HEK293 (cell line): ENCODE measurements at regions not wholly inside any gene's neighbourhood (a gene's known extent, or its start where the extent isn't known, plus 50 kb on each side); places are given as distances from the start of the nearest gene placed in this dataset.

Experiments used
- CTCF ChIA-PET: fragments of 350-600 bp; formaldehyde crosslinking; extraction: SDS; loops from one replicate; lab custom pipeline; 2021; ENCODE audit warnings: antibody characterized with exemption; lab: Yijun Ruan, JAX
- POLR2A ChIA-PET: fragments of 300-600 bp; formaldehyde crosslinking; extraction: SDS; loops from one replicate; lab custom pipeline; 2020; ENCODE audit warnings: antibody characterized with exemption, inconsistent platforms; lab: Yijun Ruan, JAX
- H3K27ac ChIP-seq: fragments of 200-500 bp; sonication (Bioruptor generic); 2 replicates; pipeline ENCODE4 v1.5.1; 2014; ENCODE audit warnings: low read depth, low read length, control low read depth, inconsistent platforms; ENCODE audit errors: extremely low read depth
- H3K36me3 ChIP-seq, 2 experiments: fragments of 200-500 bp in 1 of 2; sonication (Bioruptor generic) in 1 of 2; 1 replicate in 1 of 2; 2 replicates in 1 of 2; pipeline ENCODE4 v1.5.1; 2014 to 2017; ENCODE audit warnings: inconsistent platforms in 2 of 2, low read length in 2 of 2; ENCODE audit not compliant: control insufficient read depth in 2 of 2, insufficient read depth in 1 of 2
- H3K4me1 ChIP-seq: fragments of 200-500 bp; sonication (Bioruptor generic); 2 replicates; pipeline ENCODE4 v1.5.1; 2014; ENCODE audit warnings: mild to moderate bottlenecking, low read length, inconsistent platforms; ENCODE audit not compliant: control insufficient read depth, insufficient read depth
- H3K4me3 ChIP-seq: 2 replicates; pipeline ENCODE4 v1.5.1; 2011; ENCODE audit warnings: low read depth, mild to moderate bottlenecking, control low read depth, low read length, moderate library complexity
- H3K9me3 ChIP-seq: fragments of 200-500 bp; sonication (Bioruptor generic); 2 replicates; pipeline ENCODE4 v1.5.1; 2014; ENCODE audit warnings: low read depth, low read length, inconsistent platforms; ENCODE audit not compliant: control insufficient read depth, insufficient read depth
- CTCF ChIP-seq: fragments of 450-650 bp; formaldehyde crosslinking; IDR thresholded peaks from 2 replicates; pipeline ENCODE4 v1.5.1; 2016; ENCODE audit warnings: missing biosample characterization, missing genetic modification characterization
- EGR2 ChIP-seq: fragments of 450-650 bp; formaldehyde crosslinking; IDR thresholded peaks from 2 replicates; pipeline ENCODE4 v1.5.1; 2016; ENCODE audit warnings: low read depth, missing biosample characterization, missing genetic modification characterization
- GLIS2 ChIP-seq: fragments of 450-650 bp; formaldehyde crosslinking; IDR thresholded peaks from 2 replicates; pipeline ENCODE4 v1.5.1; 2016; ENCODE audit warnings: missing biosample characterization, missing genetic modification characterization
- IKZF3 ChIP-seq: fragments of 450-650 bp; IDR thresholded peaks from 2 replicates; pipeline ENCODE4 v1.5.0; 2018; ENCODE audit warnings: missing biosample characterization, mild to moderate bottlenecking, missing genetic modification characterization, moderate library complexity
- KLF10 ChIP-seq: fragments of 450-650 bp; IDR thresholded peaks from 2 replicates; pipeline ENCODE4 v1.5.1; 2018; ENCODE audit warnings: missing biosample characterization, mild to moderate bottlenecking, missing genetic modification characterization
- MYNN ChIP-seq: fragments of 450-650 bp; formaldehyde crosslinking; IDR thresholded peaks from 2 replicates; pipeline ENCODE4 v1.5.1; 2016; ENCODE audit warnings: missing biosample characterization, missing genetic modification characterization, borderline replicate concordance
- YY1 ChIP-seq: fragments of 450-650 bp; formaldehyde crosslinking; IDR thresholded peaks from 2 replicates; pipeline ENCODE4 v1.5.1; 2018; ENCODE audit warnings: missing biosample characterization, missing genetic modification characterization
- ZBTB1 ChIP-seq: fragments of 450-650 bp; formaldehyde crosslinking; IDR thresholded peaks from 2 replicates; pipeline ENCODE4 v1.5.1; 2016; ENCODE audit warnings: missing biosample characterization, missing genetic modification characterization
- ZBTB44 ChIP-seq: fragments of 450-650 bp; IDR thresholded peaks from 2 replicates; pipeline ENCODE4 v1.5.1; 2018; ENCODE audit warnings: missing biosample characterization, mild to moderate bottlenecking, missing genetic modification characterization
- ZEB2 ChIP-seq: fragments of 450-650 bp; formaldehyde crosslinking; IDR thresholded peaks from 2 replicates; pipeline ENCODE4 v1.5.1; 2016; ENCODE audit warnings: missing biosample characterization, missing genetic modification characterization
- ZFP3 ChIP-seq: fragments of 450-650 bp; formaldehyde crosslinking; IDR thresholded peaks from 2 replicates; pipeline ENCODE4 v1.5.1; 2016; ENCODE audit warnings: low read depth, missing biosample characterization, missing genetic modification characterization
- ZFP37 ChIP-seq: fragments of 450-650 bp; formaldehyde crosslinking; IDR thresholded peaks from 2 replicates; pipeline ENCODE4 v1.5.1; 2016; ENCODE audit warnings: missing biosample characterization, missing genetic modification characterization
- ZFP69B ChIP-seq: fragments of 450-650 bp; formaldehyde crosslinking; IDR thresholded peaks from 2 replicates; pipeline ENCODE4 v1.5.1; 2016; ENCODE audit warnings: missing biosample characterization, missing genetic modification characterization
- ZNF175 ChIP-seq: fragments of 450-650 bp; formaldehyde crosslinking; IDR thresholded peaks from 2 replicates; pipeline ENCODE4 v1.5.1; 2016; ENCODE audit warnings: missing biosample characterization, missing genetic modification characterization
- ZNF19 ChIP-seq: fragments of 450-650 bp; formaldehyde crosslinking; IDR thresholded peaks from 2 replicates; pipeline ENCODE4; 2016; ENCODE audit warnings: missing biosample characterization, missing genetic modification characterization, low read depth
- ZNF202 ChIP-seq: fragments of 450-650 bp; formaldehyde crosslinking; IDR thresholded peaks from 2 replicates; pipeline ENCODE4 v1.5.1; 2016; ENCODE audit warnings: missing biosample characterization, missing genetic modification characterization, borderline replicate concordance
- ZNF211 ChIP-seq: fragments of 450-650 bp; formaldehyde crosslinking; IDR thresholded peaks from 2 replicates; pipeline ENCODE4 v1.5.1; 2016; ENCODE audit warnings: low read depth, missing biosample characterization, missing genetic modification characterization
- ZNF362 ChIP-seq: fragments of 450-650 bp; formaldehyde crosslinking; IDR thresholded peaks from 2 replicates; pipeline ENCODE4 v1.5.1; 2016; ENCODE audit warnings: missing biosample characterization, missing genetic modification characterization
- ZNF366 ChIP-seq: fragments of 450-650 bp; formaldehyde crosslinking; conservative IDR thresholded peaks from 2 replicates; pipeline ENCODE4 v1.5.1; 2016; ENCODE audit warnings: missing biosample characterization, missing genetic modification characterization
- ZNF391 ChIP-seq: fragments of 450-650 bp; formaldehyde crosslinking; IDR thresholded peaks from 2 replicates; pipeline ENCODE4 v1.5.1; 2016; ENCODE audit warnings: low read depth, missing biosample characterization, missing genetic modification characterization, borderline replicate concordance
- ZNF398 ChIP-seq: fragments of 450-650 bp; formaldehyde crosslinking; IDR thresholded peaks from 2 replicates; pipeline ENCODE4 v1.5.1; 2017; ENCODE audit warnings: missing biosample characterization, missing genetic modification characterization
- ZNF530 ChIP-seq: fragments of 450-650 bp; formaldehyde crosslinking; IDR thresholded peaks from 2 replicates; pipeline ENCODE4 v1.5.1; 2016; ENCODE audit warnings: low read depth, missing biosample characterization, missing genetic modification characterization
- ZNF571 ChIP-seq: fragments of 450-650 bp; formaldehyde crosslinking; IDR thresholded peaks from 2 replicates; pipeline ENCODE4 v1.5.0; 2017; ENCODE audit warnings: missing biosample characterization, missing genetic modification characterization
- ZNF580 ChIP-seq: fragments of 450-650 bp; formaldehyde crosslinking; IDR thresholded peaks from 2 replicates; pipeline ENCODE4 v1.5.1; 2016; ENCODE audit warnings: missing biosample characterization, missing genetic modification characterization
- ZNF658 ChIP-seq: fragments of 450-650 bp; formaldehyde crosslinking; IDR thresholded peaks from 2 replicates; pipeline ENCODE4; 2016; ENCODE audit warnings: missing biosample characterization, missing genetic modification characterization
- ZNF670 ChIP-seq: fragments of 450-650 bp; formaldehyde crosslinking; IDR thresholded peaks from 2 replicates; pipeline ENCODE4 v1.5.1; 2016; ENCODE audit warnings: missing biosample characterization, missing genetic modification characterization, low read depth
- ZNF747 ChIP-seq: fragments of 450-650 bp; formaldehyde crosslinking; IDR thresholded peaks from 2 replicates; pipeline ENCODE4 v1.5.1; 2016; ENCODE audit warnings: missing biosample characterization, missing genetic modification characterization

GRCh38 chr3:73719861-73720260, 95.1 kb upstream of the PDZRN3 start:
- TF ChIP-seq ZBTB44 (tag by site-specific recombination) (no peak), ZFP69B (no peak), ZNF658 (tag by site-specific recombination) (no peak), ZNF19 (tag by site-specific recombination) (no peak), ZNF571 (tag by site-specific recombination) (no peak), ZNF362 (no peak), ZNF175 (tag by site-specific recombination) (no peak), KLF10 (tag by site-specific recombination) (no peak), ZNF366 (tag by site-specific recombination) (no peak), ZNF670 (no peak), IKZF3 (no peak), CTCF (no peak), YY1 (no peak), ZNF747 (tag by site-specific recombination) (no peak)
- Histone ChIP-seq H3K9me3 (no peaks in the 10 kb centered on the region), H3K4me1 (no peaks in the 10 kb centered on the region), H3K4me3 (no peak overlapping the region), H3K36me3 (no peaks in the 10 kb centered on the region), H3K27ac (no peak overlapping the region)
- CTCF ChIA-PET: no interaction called here
- POLR2A ChIA-PET: no interaction called here

- ChIA-PET POLR2A (no interaction called here), CTCF (no interaction called here)
- H3K36me3 ChIP-seq: no peaks in the 10 kb centered on the region
- H3K27ac ChIP-seq: no peak overlapping the region
- TF ChIP-seq ZNF391 (tag by site-specific recombination) (no peak), MYNN (tag by site-specific recombination) (no peak), ZFP3 (tag by site-specific recombination) (no peak), ZNF202 (tag by site-specific recombination) (no peak), ZNF670 (no peak), ZBTB1 (tag by site-specific recombination) (no peak), ZFP37 (no peak), GLIS2 (tag by site-specific recombination) (no peak), ZNF530 (no peak), EGR2 (no peak), ZNF211 (tag by site-specific recombination) (no peak), ZNF580 (tag by site-specific recombination) (no peak), ZEB2 (tag by site-specific recombination) (no peak), ZNF398 (tag by site-specific recombination) (no peak)
- H3K9me3 ChIP-seq: no peaks in the 10 kb centered on the region
- no peak overlapping the region for H3K4me3 ChIP-seq
- no peaks in the 10 kb centered on the region for H3K4me1 ChIP-seq
Observed at GRCh38 chr3:73719413-73719851, 94.7 kb upstream of the PDZRN3 start.
